H1 (cell line): ENCODE measurements at regions not wholly inside any gene's neighbourhood (a gene's known extent, or its start where the extent isn't known, plus 50 kb on each side); places are given as distances from the start of the nearest gene placed in this dataset.

ENCODE experiments used
- CTCF ChIP-seq, 3 experiments: IDR thresholded peaks; 1 replicate in 2 of 3; 2 replicates in 1 of 3; pipeline versions ENCODE4 v1.5.1 to v1.6.1; 2011; ENCODE audit warnings: low read length in 3 of 3, mild to moderate bottlenecking in 3 of 3, inconsistent platforms in 2 of 3, low read depth in 1 of 3, moderate library complexity in 1 of 3; ENCODE audit not compliant: insufficient read depth in 1 of 3; ENCODE audit errors: control extremely low read depth in 1 of 3
- MAFK ChIP-seq: IDR thresholded peaks from 2 replicates; pipeline ENCODE4 v1.6.1; 2012; ENCODE audit warnings: low read depth, mild to moderate bottlenecking, improper control_type of control experiment, low read length

- TF ChIP-seq CTCF (IDR thresholded peaks at IDR 0.05; ENCODE audit: control extremely low read depth in 1 of 3, insufficient read depth in 1 of 3, low read depth in 1 of 3, low read length in 3 of 3) (no peak), MAFK (no peak)
Measured at GRCh38 chr14:104372390-104373054, 207.0 kb upstream of the C14orf180 start (continued).
